SU-DHL-6 (cell line): ENCODE measurements at regions not wholly inside any gene's neighbourhood (a gene's known extent, or its start where the extent isn't known, plus 50 kb on each side); places are given as distances from the start of the nearest gene placed in this dataset.

ENCODE experiments used
- H2AFZ ChIP-seq: fragments of 200-600 bp; sonication (generic); 2 replicates; pipeline ENCODE4 v1.6.1; 2014; ENCODE audit warnings: low read depth, mild to moderate bottlenecking, moderate library complexity, mixed read lengths, antibody characterized with exemption, low read length; ENCODE audit not compliant: severe bottlenecking
- H3F3A ChIP-seq: fragments of 200-600 bp; shearing (Covaris generic); 2 replicates; pipeline ENCODE4 v1.6.0; 2016; ENCODE audit warnings: antibody characterized with exemption, mild to moderate bottlenecking; ENCODE audit not compliant: insufficient read depth
- H3K27ac ChIP-seq: fragments of 200-600 bp; sonication (generic); 2 replicates; pipeline ENCODE4 v1.5.1; 2016; ENCODE audit warnings: low read depth, mild to moderate bottlenecking, low read length, moderate library complexity, mixed read lengths
- H3K27me3 ChIP-seq: fragments of 200-600 bp; sonication (generic), shearing (Covaris generic); 2 replicates; pipeline ENCODE4 v1.6.0; 2014; ENCODE audit warnings: mild to moderate bottlenecking, low read length
- H3K36me3 ChIP-seq: fragments of 200-600 bp; sonication (generic); 2 replicates; pipeline ENCODE4 v1.6.1; 2014; ENCODE audit warnings: mild to moderate bottlenecking, low read length, mixed read lengths
- H3K4me2 ChIP-seq: fragments of 300-600, 200-600 bp; shearing (Covaris generic), sonication (generic); 2 replicates; pipeline ENCODE4 v1.6.0; 2014; ENCODE audit warnings: low read length, low read depth, mild to moderate bottlenecking; ENCODE audit not compliant: poor library complexity, severe bottlenecking
- H3K4me3 ChIP-seq: fragments of 200-600 bp; sonication (generic); 2 replicates; pipeline ENCODE4 v1.5.1; 2014; ENCODE audit warnings: antibody characterized with exemption, low read length, mild to moderate bottlenecking, mixed read lengths; ENCODE audit not compliant: insufficient read depth, poor library complexity, severe bottlenecking
- H3K79me2 ChIP-seq: fragments of 200-600 bp; sonication (generic); 2 replicates; pipeline ENCODE4 v1.6.1; 2014; ENCODE audit warnings: mild to moderate bottlenecking, low read length, moderate library complexity; ENCODE audit not compliant: insufficient read depth
- H3K9ac ChIP-seq: fragments of 200-600 bp; sonication (generic); 2 replicates; pipeline ENCODE4 v1.7.0; 2014; ENCODE audit warnings: mild to moderate bottlenecking, low read length
- H3K9me2 ChIP-seq: fragments of 200-600 bp; sonication (generic); replicated peaks from 2 replicates; pipeline ENCODE4 v1.6.1; 2014; ENCODE audit warnings: low read length; ENCODE audit not compliant: insufficient read depth
- H3K9me3 ChIP-seq: fragments of 200-600 bp; sonication (generic); 2 replicates; pipeline ENCODE4 v1.6.1; 2014; ENCODE audit warnings: low read length, mixed read lengths; ENCODE audit not compliant: insufficient read depth
- H4K20me1 ChIP-seq: fragments of 200-600 bp; sonication (generic); 2 replicates; pipeline ENCODE4 v1.6.1; 2014; ENCODE audit warnings: low read depth, mild to moderate bottlenecking, antibody characterized with exemption, low read length, moderate library complexity, mixed read lengths
- CTCF ChIP-seq: fragments of 200-600 bp; sonication (generic); IDR thresholded peaks from one replicate; pipeline ENCODE4 v1.5.1; 2017; ENCODE audit warnings: antibody characterized with exemption, mild to moderate bottlenecking, low read length, moderate library complexity; ENCODE audit not compliant: insufficient read depth, poor library complexity, severe bottlenecking
- EZH2phosphoT487 ChIP-seq: fragments of 200-600 bp; sonication (generic), shearing (Covaris generic); conservative IDR thresholded peaks from 2 replicates; pipeline ENCODE4 v1.6.1; 2018; ENCODE audit warnings: mild to moderate bottlenecking, antibody characterized with exemption, low read length, moderate library complexity, mixed read lengths

GRCh38 chr9:91034976-91035824, 233.6 kb downstream of the SYK start:
- H3K9me2 ChIP-seq: no peaks in the 10 kb centered on the region
- H3K4me3 ChIP-seq: no peak overlapping the region
- H3K27me3 ChIP-seq: no peaks in the 10 kb centered on the region
- no peak for TF ChIP-seq CTCF
- no peak for TF ChIP-seq EZH2phosphoT487
- no peak overlapping the region for H3K27ac ChIP-seq
- H3F3A ChIP-seq: no peaks in the 10 kb centered on the region
- H3K9ac ChIP-seq: no peak overlapping the region
- H3K9me3 ChIP-seq: no peaks in the 10 kb centered on the region
- no peaks in the 10 kb centered on the region for H4K20me1 ChIP-seq
- H3K36me3 ChIP-seq: no peaks in the 10 kb centered on the region
- no peaks in the 10 kb centered on the region for H3K79me2 ChIP-seq
- no peak overlapping the region for H3K4me2 ChIP-seq
- H2AFZ ChIP-seq: no peak overlapping the region

- H3K4me2 ChIP-seq: no peak overlapping the region
These were observed 234.2 kb downstream of the SYK start for GRCh38 chr9:91035825-91036208.

GRCh38 chr9:91036356-91036755, 234.7 kb downstream of the SYK start:
- no peaks in the 10 kb centered on the region for H3K9me3 ChIP-seq
- H3K36me3 ChIP-seq: no peaks in the 10 kb centered on the region
- no peak overlapping the region for H3K27ac ChIP-seq
- H3K4me3 ChIP-seq: no peak overlapping the region
- H3K9me2 ChIP-seq: no peaks in the 10 kb centered on the region
- H2AFZ ChIP-seq: no peak overlapping the region
- TF ChIP-seq EZH2phosphoT487 (no peak), CTCF (no peak)
- H3K79me2 ChIP-seq: no peaks in the 10 kb centered on the region
- H3K27me3 ChIP-seq: no peaks in the 10 kb centered on the region
- no peaks in the 10 kb centered on the region for H3F3A ChIP-seq
- H3K9ac ChIP-seq: no peak overlapping the region
- H4K20me1 ChIP-seq: no peaks in the 10 kb centered on the region
- H3K4me2 ChIP-seq: no peak overlapping the region

More at GRCh38 chr9:91035825-91036208, 234.2 kb downstream of the SYK start:
- Histone ChIP-seq H3K9ac (no peak overlapping the region), H2AFZ (no peak overlapping the region), H3K36me3 (no peaks in the 10 kb centered on the region), H3K27ac (no peak overlapping the region), H3F3A (no peaks in the 10 kb centered on the region), H3K27me3 (no peaks in the 10 kb centered on the region), H3K9me2 (no peaks in the 10 kb centered on the region), H3K9me3 (no peaks in the 10 kb centered on the region), H3K4me3 (no peak overlapping the region), H4K20me1 (no peaks in the 10 kb centered on the region), H3K79me2 (no peaks in the 10 kb centered on the region)
- TF ChIP-seq CTCF: no peak
- no peak for TF ChIP-seq EZH2phosphoT487
